GM23338 (cell line): ENCODE measurements at regions not wholly inside any gene's neighbourhood (a gene's known extent, or its start where the extent isn't known, plus 50 kb on each side); places are given as distances from the start of the nearest gene placed in this dataset.

ENCODE experiments used
- ATAC-seq: fragments of 200-7000 bp; cut with Tn5 transposase; 3 replicates; pipeline ENCODE4 v1.9.1; 2020
- DNase-seq: peaks from one replicate; pipeline ENCODE4 v3.0.0-alpha.2; 2015; ENCODE audit warnings: low spot score
- H2AFZ ChIP-seq: fragments of 200-600 bp; sonication (generic); 2 replicates; pipeline ENCODE4 v1.8.0; 2016; ENCODE audit warnings: antibody characterized with exemption, mild to moderate bottlenecking, moderate library complexity
- H3F3A ChIP-seq: fragments of 200-600 bp; sonication (generic); replicated peaks from 2 replicates; pipeline ENCODE4 v1.8.0; 2017; ENCODE audit warnings: antibody characterized with exemption, mixed run types, low read depth
- H3K27ac ChIP-seq: fragments of 200-600 bp; sonication (generic); 2 replicates; pipeline ENCODE4 v1.6.1; 2016; ENCODE audit warnings: low read depth
- H3K27me3 ChIP-seq: fragments of 200-600 bp; sonication (generic); 2 replicates; pipeline ENCODE4 v1.8.0; 2016; ENCODE audit warnings: mild to moderate bottlenecking, mixed run types, moderate library complexity; ENCODE audit not compliant: insufficient read depth
- H3K36me3 ChIP-seq: fragments of 200-600 bp; sonication (generic); 2 replicates; pipeline ENCODE4 v1.8.0; 2016; ENCODE audit warnings: mild to moderate bottlenecking; ENCODE audit not compliant: insufficient read depth
- H3K4me1 ChIP-seq: fragments of 200-600 bp; sonication (generic); 2 replicates; pipeline ENCODE4 v1.8.0; 2016; ENCODE audit warnings: mild to moderate bottlenecking, moderate library complexity; ENCODE audit not compliant: insufficient read depth
- H3K4me2 ChIP-seq: fragments of 200-600 bp; sonication (generic); 2 replicates; pipeline ENCODE4 v1.7.1; 2017; ENCODE audit warnings: mixed run types
- H3K4me3 ChIP-seq: fragments of 200-600 bp; sonication (generic); 2 replicates; pipeline ENCODE4 v1.6.1; 2016; ENCODE audit warnings: mixed run types
- H3K79me2 ChIP-seq: fragments of 200-600 bp; sonication (generic); replicated peaks from 2 replicates; pipeline ENCODE4 v1.8.0; 2017; ENCODE audit warnings: mild to moderate bottlenecking; ENCODE audit not compliant: insufficient read depth
- H3K9me2 ChIP-seq: fragments of 200-600 bp; sonication (generic); 2 replicates; pipeline ENCODE4 v1.8.0; 2017; ENCODE audit not compliant: insufficient read depth
- H4K20me1 ChIP-seq: fragments of 200-600 bp; sonication (generic); replicated peaks from 2 replicates; pipeline ENCODE4 v1.8.0; 2017; ENCODE audit warnings: mild to moderate bottlenecking; ENCODE audit not compliant: insufficient read depth
- H3K27ac Mint-ChIP-seq: 2 replicates; pipeline ENCODE4 v1.8.0; 2020; ENCODE audit warnings: inconsistent platforms, mild to moderate bottlenecking, moderate library complexity, mixed read lengths
- H3K27me3 Mint-ChIP-seq: 3 replicates; pipeline ENCODE4 v1.8.0; 2022; ENCODE audit warnings: low read depth, mild to moderate bottlenecking, moderate library complexity, mixed read lengths, inconsistent platforms; ENCODE audit not compliant: insufficient read depth, poor library complexity
- H3K36me3 Mint-ChIP-seq: 3 replicates; pipeline ENCODE4 v1.8.0; 2021; ENCODE audit warnings: low read depth, mild to moderate bottlenecking, inconsistent platforms, moderate library complexity, mixed read lengths
- H3K4me1 Mint-ChIP-seq: 3 replicates; pipeline ENCODE4 v1.8.0; 2020; ENCODE audit warnings: mild to moderate bottlenecking, inconsistent platforms, mixed read lengths
- H3K4me3 Mint-ChIP-seq: 3 replicates; pipeline ENCODE4 v1.8.0; 2021; ENCODE audit warnings: moderate library complexity, mild to moderate bottlenecking, inconsistent platforms, mixed read lengths
- H3K9me3 Mint-ChIP-seq: 3 replicates; pipeline ENCODE4 v1.8.0; 2020; ENCODE audit warnings: moderate library complexity, mild to moderate bottlenecking, inconsistent platforms, mixed read lengths
- EZH2 ChIP-seq: fragments of 200-600 bp; sonication (generic); IDR thresholded peaks from one replicate; pipeline ENCODE4 v1.8.0; 2017; ENCODE audit warnings: antibody characterized with exemption, mild to moderate bottlenecking, low read depth; ENCODE audit not compliant: unreplicated experiment
- EZH2phosphoT487 ChIP-seq: fragments of 200-600 bp; sonication (generic); IDR thresholded peaks from one replicate; pipeline ENCODE4 v1.8.1; 2018; ENCODE audit warnings: antibody characterized with exemption; ENCODE audit not compliant: unreplicated experiment
- JUNB ChIP-seq: IDR thresholded peaks from one replicate; pipeline ENCODE4 v1.6.1; 2016; ENCODE audit warnings: antibody characterized with exemption; ENCODE audit not compliant: unreplicated experiment
- NANOG ChIP-seq: IDR thresholded peaks from 2 replicates; pipeline ENCODE4 v1.6.1; 2016; ENCODE audit warnings: antibody characterized with exemption, borderline replicate concordance
- POLR2AphosphoS5 ChIP-seq: IDR thresholded peaks from 2 replicates; pipeline ENCODE4 v1.6.1; 2016; ENCODE audit warnings: antibody characterized with exemption, low read depth
- ZNF331 ChIP-seq: fragments of 250-450 bp; sonication (Bioruptor Pico); IDR thresholded peaks from 2 replicates; pipeline ENCODE4 v1.5.0; 2020; ENCODE audit warnings: low read depth, mild to moderate bottlenecking, moderate library complexity
- TF ChIP-seq, protein P1 (sequence below): IDR thresholded peaks from 2 replicates; pipeline ENCODE4 v1.6.1; 2016; ENCODE audit warnings: antibody characterized with exemption
- TF ChIP-seq, protein P2 (sequence below): fragments of 250-450 bp; sonication (Bioruptor Pico); IDR thresholded peaks from 2 replicates; pipeline ENCODE4 v1.5.0; 2020; ENCODE audit warnings: mild to moderate bottlenecking, moderate library complexity
- TF ChIP-seq, protein P3 (sequence below): IDR thresholded peaks from one replicate; pipeline ENCODE4 v1.6.1; 2018; ENCODE audit warnings: antibody characterized with exemption; ENCODE audit not compliant: unreplicated experiment

DNA sequence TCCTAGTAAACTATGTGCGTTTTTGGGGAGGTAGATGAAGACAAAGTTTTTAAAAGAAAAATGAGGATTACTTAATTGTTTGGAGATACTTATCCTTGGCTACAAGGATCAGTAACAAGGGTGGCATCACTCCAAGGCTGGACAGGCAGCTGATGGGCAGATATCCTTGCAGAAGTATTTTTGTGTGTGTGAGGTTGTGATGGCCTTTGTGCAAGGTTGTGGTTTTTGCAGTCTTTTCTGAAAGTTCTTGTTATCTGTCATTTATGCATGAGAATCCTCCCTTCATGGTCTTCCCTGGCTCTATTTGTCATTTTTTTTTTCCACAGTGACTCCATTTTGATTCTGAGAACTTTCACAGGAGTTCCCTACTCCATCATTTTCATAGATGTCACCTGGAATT, 96.0 kb upstream of the C1GALT1C1 start (continued):
- TF ChIP-seq EZH2phosphoT487 (no peak), POLR2AphosphoS5 (no peak)
- TF ChIP-seq, protein P1, sequence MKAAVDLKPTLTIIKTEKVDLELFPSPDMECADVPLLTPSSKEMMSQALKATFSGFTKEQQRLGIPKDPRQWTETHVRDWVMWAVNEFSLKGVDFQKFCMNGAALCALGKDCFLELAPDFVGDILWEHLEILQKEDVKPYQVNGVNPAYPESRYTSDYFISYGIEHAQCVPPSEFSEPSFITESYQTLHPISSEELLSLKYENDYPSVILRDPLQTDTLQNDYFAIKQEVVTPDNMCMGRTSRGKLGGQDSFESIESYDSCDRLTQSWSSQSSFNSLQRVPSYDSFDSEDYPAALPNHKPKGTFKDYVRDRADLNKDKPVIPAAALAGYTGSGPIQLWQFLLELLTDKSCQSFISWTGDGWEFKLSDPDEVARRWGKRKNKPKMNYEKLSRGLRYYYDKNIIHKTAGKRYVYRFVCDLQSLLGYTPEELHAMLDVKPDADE = no peak
- TF ChIP-seq, protein P2, sequence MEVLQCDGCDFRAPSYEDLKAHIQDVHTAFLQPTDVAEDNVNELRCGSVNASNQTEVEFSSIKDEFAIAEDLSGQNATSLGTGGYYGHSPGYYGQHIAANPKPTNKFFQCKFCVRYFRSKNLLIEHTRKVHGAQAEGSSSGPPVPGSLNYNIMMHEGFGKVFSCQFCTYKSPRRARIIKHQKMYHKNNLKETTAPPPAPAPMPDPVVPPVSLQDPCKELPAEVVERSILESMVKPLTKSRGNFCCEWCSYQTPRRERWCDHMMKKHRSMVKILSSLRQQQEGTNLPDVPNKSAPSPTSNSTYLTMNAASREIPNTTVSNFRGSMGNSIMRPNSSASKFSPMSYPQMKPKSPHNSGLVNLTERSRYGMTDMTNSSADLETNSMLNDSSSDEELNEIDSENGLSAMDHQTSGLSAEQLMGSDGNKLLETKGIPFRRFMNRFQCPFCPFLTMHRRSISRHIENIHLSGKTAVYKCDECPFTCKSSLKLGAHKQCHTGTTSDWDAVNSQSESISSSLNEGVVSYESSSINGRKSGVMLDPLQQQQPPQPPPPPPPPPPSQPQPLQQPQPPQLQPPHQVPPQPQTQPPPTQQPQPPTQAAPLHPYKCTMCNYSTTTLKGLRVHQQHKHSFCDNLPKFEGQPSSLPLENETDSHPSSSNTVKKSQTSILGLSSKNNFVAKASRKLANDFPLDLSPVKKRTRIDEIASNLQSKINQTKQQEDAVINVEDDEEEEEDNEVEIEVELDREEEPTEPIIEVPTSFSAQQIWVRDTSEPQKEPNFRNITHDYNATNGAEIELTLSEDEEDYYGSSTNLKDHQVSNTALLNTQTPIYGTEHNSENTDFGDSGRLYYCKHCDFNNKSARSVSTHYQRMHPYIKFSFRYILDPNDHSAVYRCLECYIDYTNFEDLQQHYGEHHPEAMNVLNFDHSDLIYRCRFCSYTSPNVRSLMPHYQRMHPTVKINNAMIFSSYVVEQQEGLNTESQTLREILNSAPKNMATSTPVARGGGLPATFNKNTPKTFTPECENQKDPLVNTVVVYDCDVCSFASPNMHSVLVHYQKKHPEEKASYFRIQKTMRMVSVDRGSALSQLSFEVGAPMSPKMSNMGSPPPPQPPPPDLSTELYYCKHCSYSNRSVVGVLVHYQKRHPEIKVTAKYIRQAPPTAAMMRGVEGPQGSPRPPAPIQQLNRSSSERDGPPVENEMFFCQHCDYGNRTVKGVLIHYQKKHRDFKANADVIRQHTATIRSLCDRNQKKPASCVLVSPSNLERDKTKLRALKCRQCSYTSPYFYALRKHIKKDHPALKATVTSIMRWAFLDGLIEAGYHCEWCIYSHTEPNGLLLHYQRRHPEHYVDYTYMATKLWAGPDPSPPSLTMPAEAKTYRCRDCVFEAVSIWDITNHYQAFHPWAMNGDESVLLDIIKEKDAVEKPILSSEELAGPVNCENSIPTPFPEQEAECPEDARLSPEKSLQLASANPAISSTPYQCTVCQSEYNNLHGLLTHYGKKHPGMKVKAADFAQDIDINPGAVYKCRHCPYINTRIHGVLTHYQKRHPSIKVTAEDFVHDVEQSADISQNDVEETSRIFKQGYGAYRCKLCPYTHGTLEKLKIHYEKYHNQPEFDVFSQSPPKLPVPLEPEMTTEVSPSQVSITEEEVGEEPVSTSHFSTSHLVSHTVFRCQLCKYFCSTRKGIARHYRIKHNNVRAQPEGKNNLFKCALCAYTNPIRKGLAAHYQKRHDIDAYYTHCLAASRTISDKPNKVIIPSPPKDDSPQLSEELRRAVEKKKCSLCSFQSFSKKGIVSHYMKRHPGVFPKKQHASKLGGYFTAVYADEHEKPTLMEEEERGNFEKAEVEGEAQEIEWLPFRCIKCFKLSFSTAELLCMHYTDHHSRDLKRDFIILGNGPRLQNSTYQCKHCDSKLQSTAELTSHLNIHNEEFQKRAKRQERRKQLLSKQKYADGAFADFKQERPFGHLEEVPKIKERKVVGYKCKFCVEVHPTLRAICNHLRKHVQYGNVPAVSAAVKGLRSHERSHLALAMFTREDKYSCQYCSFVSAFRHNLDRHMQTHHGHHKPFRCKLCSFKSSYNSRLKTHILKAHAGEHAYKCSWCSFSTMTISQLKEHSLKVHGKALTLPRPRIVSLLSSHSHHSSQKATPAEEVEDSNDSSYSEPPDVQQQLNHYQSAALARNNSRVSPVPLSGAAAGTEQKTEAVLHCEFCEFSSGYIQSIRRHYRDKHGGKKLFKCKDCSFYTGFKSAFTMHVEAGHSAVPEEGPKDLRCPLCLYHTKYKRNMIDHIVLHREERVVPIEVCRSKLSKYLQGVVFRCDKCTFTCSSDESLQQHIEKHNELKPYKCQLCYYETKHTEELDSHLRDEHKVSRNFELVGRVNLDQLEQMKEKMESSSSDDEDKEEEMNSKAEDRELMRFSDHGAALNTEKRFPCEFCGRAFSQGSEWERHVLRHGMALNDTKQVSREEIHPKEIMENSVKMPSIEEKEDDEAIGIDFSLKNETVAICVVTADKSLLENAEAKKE (CRISPR knock-in tag) = no peak

GRCh38 chrX:120719622-120720021, 89.8 kb upstream of the C1GALT1C1 start:
- Mint-ChIP-seq H3K4me1 (no peaks in the 10 kb centered on the region), H3K27me3 (peaks cover 2% of the 10 kb centered on the region), H3K27ac (no peak overlapping the region), H3K4me3 (no peak overlapping the region), H3K9me3 (no peaks in the 10 kb centered on the region), H3K36me3 (no peaks in the 10 kb centered on the region)
- H3K36me3 ChIP-seq = no peaks in the 10 kb centered on the region
- DNase-seq (no peak), ATAC-seq (no peak)
- H3K27ac ChIP-seq = no peak overlapping the region
- H3K4me3 ChIP-seq = no peak overlapping the region
- no peaks in the 10 kb centered on the region for H3K27me3 ChIP-seq
- no peak overlapping the region for H2AFZ ChIP-seq
- H4K20me1 ChIP-seq = no peaks in the 10 kb centered on the region
- TF ChIP-seq, protein P1 = no peak
- TF ChIP-seq EZH2phosphoT487 = no peak
- no peak for TF ChIP-seq EZH2
- TF ChIP-seq JUNB = no peak
- TF ChIP-seq, protein P3, sequence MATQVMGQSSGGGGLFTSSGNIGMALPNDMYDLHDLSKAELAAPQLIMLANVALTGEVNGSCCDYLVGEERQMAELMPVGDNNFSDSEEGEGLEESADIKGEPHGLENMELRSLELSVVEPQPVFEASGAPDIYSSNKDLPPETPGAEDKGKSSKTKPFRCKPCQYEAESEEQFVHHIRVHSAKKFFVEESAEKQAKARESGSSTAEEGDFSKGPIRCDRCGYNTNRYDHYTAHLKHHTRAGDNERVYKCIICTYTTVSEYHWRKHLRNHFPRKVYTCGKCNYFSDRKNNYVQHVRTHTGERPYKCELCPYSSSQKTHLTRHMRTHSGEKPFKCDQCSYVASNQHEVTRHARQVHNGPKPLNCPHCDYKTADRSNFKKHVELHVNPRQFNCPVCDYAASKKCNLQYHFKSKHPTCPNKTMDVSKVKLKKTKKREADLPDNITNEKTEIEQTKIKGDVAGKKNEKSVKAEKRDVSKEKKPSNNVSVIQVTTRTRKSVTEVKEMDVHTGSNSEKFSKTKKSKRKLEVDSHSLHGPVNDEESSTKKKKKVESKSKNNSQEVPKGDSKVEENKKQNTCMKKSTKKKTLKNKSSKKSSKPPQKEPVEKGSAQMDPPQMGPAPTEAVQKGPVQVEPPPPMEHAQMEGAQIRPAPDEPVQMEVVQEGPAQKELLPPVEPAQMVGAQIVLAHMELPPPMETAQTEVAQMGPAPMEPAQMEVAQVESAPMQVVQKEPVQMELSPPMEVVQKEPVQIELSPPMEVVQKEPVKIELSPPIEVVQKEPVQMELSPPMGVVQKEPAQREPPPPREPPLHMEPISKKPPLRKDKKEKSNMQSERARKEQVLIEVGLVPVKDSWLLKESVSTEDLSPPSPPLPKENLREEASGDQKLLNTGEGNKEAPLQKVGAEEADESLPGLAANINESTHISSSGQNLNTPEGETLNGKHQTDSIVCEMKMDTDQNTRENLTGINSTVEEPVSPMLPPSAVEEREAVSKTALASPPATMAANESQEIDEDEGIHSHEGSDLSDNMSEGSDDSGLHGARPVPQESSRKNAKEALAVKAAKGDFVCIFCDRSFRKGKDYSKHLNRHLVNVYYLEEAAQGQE = no peak
- TF ChIP-seq ZNF331 = no peak
- no peak for TF ChIP-seq NANOG
- no peaks in the 10 kb centered on the region for H3K4me1 ChIP-seq
- no peak overlapping the region for H3K4me2 ChIP-seq
- no peaks in the 10 kb centered on the region for H3K79me2 ChIP-seq
- no peaks in the 10 kb centered on the region for H3K9me2 ChIP-seq
- H3F3A ChIP-seq = no peaks in the 10 kb centered on the region
